ENCODE measurements at regions not wholly inside any gene's neighbourhood (a gene's known extent, or its start where the extent isn't known, plus 50 kb on each side); places are given as distances from the start of the nearest gene placed in this dataset.

- TF ChIP-seq CTCF (IDR thresholded peaks at IDR 0.05; ENCODE audit: control extremely low read depth, extremely low read depth, low read depth, missing control alignments) = no peak
- no peak for DNase-seq (ENCODE audit: extremely low spot score)
- ChIA-PET POLR2A (no interaction called here), CTCF (no interaction called here)
Measured at GRCh38 chr2:145267451-145267850, 747.5 kb upstream of the ZEB2 start.

- ChIA-PET CTCF (interaction anchor here (1.1 to 1.8 kb wide), 3 partner anchors 8 to 19 kb away, joined by 3 to 5 read pairs (median 4); no protein-coding TSS in a partner anchor), POLR2A (no interaction called here)
- DNase-seq (ENCODE audit: extremely low spot score) = no peak
- TF ChIP-seq CTCF (IDR thresholded peaks at IDR 0.05; ENCODE audit: control extremely low read depth, extremely low read depth, low read depth, missing control alignments) = no peak
Measured at GRCh38 chr2:145265244-145265643, 745.3 kb upstream of the ZEB2 start.

GRCh38 chr2:145260674-145261073 is 740.8 kb upstream of the ZEB2 start:
- no peak for TF ChIP-seq CTCF (IDR thresholded peaks at IDR 0.05; ENCODE audit: control extremely low read depth, extremely low read depth, low read depth, missing control alignments)
- POLR2A ChIA-PET = no interaction called here
- CTCF ChIA-PET = no interaction called here
- DNase-seq (ENCODE audit: extremely low spot score) = no peak

- no peak for TF ChIP-seq CTCF (IDR thresholded peaks at IDR 0.05; ENCODE audit: control extremely low read depth, extremely low read depth, low read depth, missing control alignments)
- DNase-seq (ENCODE audit: extremely low spot score) = no peak
- ChIA-PET POLR2A (no interaction called here), CTCF (no interaction called here)
Measured at GRCh38 chr2:145260081-145260480, 740.2 kb upstream of the ZEB2 start.

- POLR2A ChIA-PET = no interaction called here
- no peak for TF ChIP-seq CTCF (IDR thresholded peaks at IDR 0.05; ENCODE audit: control extremely low read depth, extremely low read depth, low read depth, missing control alignments)
- no peak for DNase-seq (ENCODE audit: extremely low spot score)
- CTCF ChIA-PET = interaction anchor here (1.8 to 2.1 kb wide), 2 partner anchors 9 to 11 kb away, joined by 5 to 7 read pairs; no protein-coding TSS in a partner anchor
Measured at GRCh38 chr2:145258903-145259579, 739.1 kb upstream of the ZEB2 start.

GRCh38 chr2:145257931-145258330 is 738.0 kb upstream of the ZEB2 start:
- POLR2A ChIA-PET = no interaction called here
- CTCF ChIA-PET = interaction anchor here (1.8 to 2.1 kb wide), 3 partner anchors 8 to 10 kb away, joined by 5 to 7 read pairs (median 5); no protein-coding TSS in a partner anchor
- no peak for TF ChIP-seq CTCF (IDR thresholded peaks at IDR 0.05; ENCODE audit: control extremely low read depth, extremely low read depth, low read depth, missing control alignments)
- no peak for DNase-seq (ENCODE audit: extremely low spot score)
